H1 (cell line): ENCODE measurements at regions not wholly inside any gene's neighbourhood (a gene's known extent, or its start where the extent isn't known, plus 50 kb on each side); places are given as distances from the start of the nearest gene placed in this dataset.

ENCODE experiments used
- CTCF ChIA-PET: fragments of 300-600 bp; sonication (Branson Sonifier 250); formaldehyde crosslinking; loops from one replicate; lab custom pipeline; 2021; ENCODE audit not compliant: partially characterized antibody; lab: Charles Lee
- POLR2A ChIA-PET: fragments of 300-600 bp; sonication (Branson Sonifier 250); formaldehyde crosslinking; loops from one replicate; lab custom pipeline; 2021; ENCODE audit warnings: inconsistent platforms; ENCODE audit not compliant: partially characterized antibody; lab: Charles Lee
- DNase-seq, 2 experiments: peaks; one replicate each; pipeline versions ENCODE4 v3.0.0 to v3.0.0-alpha.2; 2010 to 2022; ENCODE audit warnings: low spot score in 2 of 2, low read depth in 1 of 2, mixed read lengths in 1 of 2
- FAIRE-seq: peaks from 2 replicates; lab custom pipeline; 2011; peaks lifted over from hg19 to GRCh38; lab: Jason Lieb, UNC
- H2AFZ ChIP-seq: 2 replicates; pipeline ENCODE4 v1.8.1; 2012; ENCODE audit warnings: low read length, inconsistent platforms
- H2AK5ac ChIP-seq: 2 replicates; pipeline ENCODE4 v1.6.1; 2013; ENCODE audit warnings: low read depth, low read length
- H2BK120ac ChIP-seq: replicated peaks from 2 replicates; pipeline ENCODE3; 2013; ENCODE audit warnings: low read depth, low read length, inconsistent platforms
- H2BK12ac ChIP-seq: 2 replicates; pipeline ENCODE4 v1.6.1; 2013; ENCODE audit warnings: low read depth, low read length
- H2BK15ac ChIP-seq: 2 replicates; pipeline ENCODE4 v1.6.1; 2013; ENCODE audit warnings: low read length
- H2BK20ac ChIP-seq: 2 replicates; pipeline ENCODE4 v1.6.1; 2013; ENCODE audit warnings: low read length
- H2BK5ac ChIP-seq: 2 replicates; pipeline ENCODE4 v1.6.1; 2013; ENCODE audit warnings: low read depth, low read length
- H3K14ac ChIP-seq: 2 replicates; pipeline ENCODE4 v1.6.1; 2013; ENCODE audit warnings: inconsistent platforms; ENCODE audit not compliant: insufficient read length
- H3K18ac ChIP-seq: 2 replicates; pipeline ENCODE4 v1.6.1; 2013; ENCODE audit warnings: low read length; ENCODE audit errors: extremely low read depth
- H3K23ac ChIP-seq: 2 replicates; pipeline ENCODE4 v1.6.1; 2013; ENCODE audit warnings: inconsistent platforms; ENCODE audit not compliant: insufficient read length
- H3K23me2 ChIP-seq: 2 replicates; pipeline ENCODE4 v1.6.1; 2013; ENCODE audit warnings: low read depth, low read length
- H3K27ac ChIP-seq: 2 replicates; pipeline ENCODE4 v1.6.1; 2011; ENCODE audit warnings: low read depth, low read length, inconsistent platforms
- H3K27me3 ChIP-seq, 4 experiments: replicated peaks in 1 of 4; 1 replicate in 1 of 4; 2 replicates in 3 of 4; pipeline versions ENCODE4 v1.6.1 to v1.8.1; 2011 to 2013; ENCODE audit warnings: low read length in 3 of 4, mild to moderate bottlenecking in 3 of 4, inconsistent platforms in 2 of 4, mixed read lengths in 2 of 4, moderate library complexity in 1 of 4; ENCODE audit not compliant: control insufficient read depth in 3 of 4, insufficient read depth in 3 of 4; ENCODE audit errors: extremely low read depth in 1 of 4
- H3K36me3 ChIP-seq, 4 experiments: 2 replicates each; pipeline versions ENCODE4 v1.6.1 to v1.8.1; 2011 to 2013; ENCODE audit warnings: mild to moderate bottlenecking in 4 of 4, low read length in 3 of 4, moderate library complexity in 2 of 4, control low read depth in 1 of 4, inconsistent platforms in 1 of 4; ENCODE audit not compliant: insufficient read depth in 4 of 4, control insufficient read depth in 2 of 4
- H3K4ac ChIP-seq: replicated peaks from 2 replicates; pipeline ENCODE3; 2013; ENCODE audit warnings: low read length, low read depth, mixed read lengths, inconsistent platforms; ENCODE audit not compliant: insufficient read length
- H3K4me1 ChIP-seq, 4 experiments: replicated peaks in 1 of 4; 1 replicate in 1 of 4; 2 replicates in 3 of 4; pipeline versions ENCODE4 v1.6.1 to v1.8.1; 2011 to 2013; ENCODE audit warnings: low read length in 3 of 4, inconsistent platforms in 2 of 4, mixed read lengths in 1 of 4; ENCODE audit not compliant: insufficient read depth in 4 of 4, control insufficient read depth in 3 of 4
- H3K4me2 ChIP-seq, 2 experiments: 2 replicates each; pipeline versions ENCODE4 v1.6.1 to v1.8.1; 2011 to 2013; ENCODE audit warnings: low read depth in 2 of 2, low read length in 2 of 2, control low read depth in 1 of 2, inconsistent platforms in 1 of 2, mild to moderate bottlenecking in 1 of 2; ENCODE audit not compliant: insufficient read depth in 1 of 2
- H3K4me3 ChIP-seq, 4 experiments: fragments of 200-600, 300-600 bp in 1 of 4; sonication (generic), shearing (Covaris generic), sonication (Bioruptor Twin) in 1 of 4; 2 replicates each; pipeline versions ENCODE4 v1.5.1 to v1.8.1; 2011 to 2016; ENCODE audit warnings: low read length in 4 of 4, low read depth in 3 of 4, control low read depth in 2 of 4, inconsistent platforms in 2 of 4, mild to moderate bottlenecking in 2 of 4, mixed read lengths in 1 of 4, moderate library complexity in 1 of 4; ENCODE audit not compliant: insufficient read depth in 2 of 4; ENCODE audit errors: extremely low read depth in 1 of 4
- H3K56ac ChIP-seq: replicated peaks from 2 replicates; pipeline ENCODE3; 2013; ENCODE audit warnings: low read depth, mild to moderate bottlenecking, mixed read lengths, low read length, inconsistent platforms; ENCODE audit not compliant: insufficient read length
- H3K79me1 ChIP-seq: 2 replicates; pipeline ENCODE4 v1.6.1; 2013; ENCODE audit warnings: low read depth, low read length, control low read depth
- H3K79me2 ChIP-seq, 2 experiments: 2 replicates each; pipeline versions ENCODE4 v1.6.1 to v1.8.1; 2012 to 2013; ENCODE audit warnings: low read length in 2 of 2, mild to moderate bottlenecking in 2 of 2, inconsistent platforms in 1 of 2; ENCODE audit not compliant: insufficient read depth in 2 of 2, control insufficient read depth in 1 of 2
- H3K9ac ChIP-seq, 4 experiments: replicated peaks in 1 of 4; 1 replicate in 1 of 4; 2 replicates in 3 of 4; pipeline versions ENCODE4 v1.6.1 to v1.8.1; 2011 to 2013; ENCODE audit warnings: low read depth in 3 of 4, low read length in 3 of 4, control low read depth in 2 of 4, mild to moderate bottlenecking in 2 of 4, moderate library complexity in 2 of 4, inconsistent platforms in 1 of 4; ENCODE audit errors: extremely low read depth in 1 of 4
- H3K9me3 ChIP-seq, 2 experiments: 2 replicates each; pipeline versions ENCODE4 v1.6.1 to v1.8.1; 2012 to 2013; ENCODE audit warnings: mild to moderate bottlenecking in 2 of 2, moderate library complexity in 2 of 2, control low read depth in 1 of 2, inconsistent platforms in 1 of 2, low read depth in 1 of 2, low read length in 1 of 2, mixed read lengths in 1 of 2; ENCODE audit not compliant: insufficient read depth in 2 of 2
- H4K20me1 ChIP-seq, 2 experiments: replicated peaks in 1 of 2; 2 replicates each; pipeline versions ENCODE3 to v1.8.1; 2011 to 2013; ENCODE audit warnings: inconsistent platforms in 2 of 2, low read length in 2 of 2, mild to moderate bottlenecking in 1 of 2; ENCODE audit not compliant: insufficient read depth in 2 of 2, control insufficient read depth in 1 of 2
- H4K5ac ChIP-seq: 2 replicates; pipeline ENCODE4 v1.6.1; 2013; ENCODE audit warnings: low read length, low read depth, mixed read lengths, inconsistent platforms; ENCODE audit not compliant: insufficient read length
- H4K8ac ChIP-seq: 2 replicates; pipeline ENCODE4 v1.8.0; 2013; ENCODE audit warnings: mild to moderate bottlenecking, moderate library complexity, low read length, inconsistent platforms; ENCODE audit not compliant: insufficient read depth; ENCODE audit errors: extremely low read depth
- H4K91ac ChIP-seq: replicated peaks from 2 replicates; pipeline ENCODE3; 2013; ENCODE audit warnings: low read length, mixed read lengths, inconsistent platforms; ENCODE audit not compliant: insufficient read length
- CEBPB ChIP-seq: IDR thresholded peaks from 2 replicates; pipeline ENCODE4 v1.6.1; 2012; ENCODE audit warnings: low read depth, low read length
- CTBP2 ChIP-seq: IDR thresholded peaks from 2 replicates; pipeline ENCODE4 v1.7.0; 2011; ENCODE audit warnings: borderline replicate concordance, mild to moderate bottlenecking, moderate library complexity, mixed read lengths, low read length; ENCODE audit not compliant: insufficient read depth, insufficient read length

DNA sequence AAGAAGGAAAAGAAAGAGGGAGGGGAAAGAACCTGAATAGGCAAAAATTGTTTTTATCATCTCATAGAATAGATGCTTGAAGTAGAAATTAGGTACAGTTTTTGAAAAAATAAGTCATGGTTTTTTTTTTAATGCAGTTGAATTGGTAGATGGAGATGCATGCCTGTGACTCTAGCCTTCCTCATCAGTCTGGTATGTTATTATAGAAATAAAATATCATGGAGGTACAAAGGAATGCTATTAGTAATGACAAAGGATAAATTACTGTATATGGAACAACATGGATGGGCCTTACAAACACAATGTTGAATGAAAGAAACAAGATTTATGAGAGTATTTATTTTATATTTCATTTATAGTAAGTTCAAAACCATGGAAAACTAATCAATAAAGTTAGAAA, 162.4 kb upstream of the GALNT15 start:
- H2BK120ac ChIP-seq: no peak overlapping the region
- H3K4me2 ChIP-seq: no peak overlapping the region
- H3K4me3 ChIP-seq: no peak overlapping the region
- H2AFZ ChIP-seq: no peak overlapping the region
- H3K14ac ChIP-seq: no peak overlapping the region
- no peak overlapping the region for H3K4ac ChIP-seq
- DNase-seq: no peak
- H2BK5ac ChIP-seq: no peak overlapping the region
- no peaks in the 10 kb centered on the region for H3K27me3 ChIP-seq
- no peak overlapping the region for H2BK20ac ChIP-seq
- POLR2A ChIA-PET: no interaction called here
- H4K20me1 ChIP-seq: no peaks in the 10 kb centered on the region
- H4K5ac ChIP-seq: no peak overlapping the region
- H3K56ac ChIP-seq: no peak overlapping the region
- no peak overlapping the region for H3K23ac ChIP-seq
- H3K36me3 ChIP-seq: no peaks in the 10 kb centered on the region
- H2AK5ac ChIP-seq: no peak overlapping the region
- H3K9me3 ChIP-seq: peaks cover 9 to 12% of the 10 kb centered on the region in 2 experiments; a peak in 2 of 4 replicates
- H2BK15ac ChIP-seq: no peak overlapping the region
- H3K23me2 ChIP-seq: no peaks in the 10 kb centered on the region
- H3K79me2 ChIP-seq: no peaks in the 10 kb centered on the region
- no peaks in the 10 kb centered on the region for H3K79me1 ChIP-seq
- H3K27ac ChIP-seq: no peak overlapping the region
- TF ChIP-seq CTBP2 (no peak), CEBPB (no peak)
- TF ChIP-seq, all 59 proteins: peak for 0
- no peak for FAIRE-seq
- no peak overlapping the region for H3K18ac ChIP-seq
- CTCF ChIA-PET: no interaction called here
- no peak overlapping the region for H2BK12ac ChIP-seq
- no peak overlapping the region for H3K9ac ChIP-seq
- H3K4me1 ChIP-seq: no peaks in the 10 kb centered on the region; a peak in 1 of 7 replicates
- H4K8ac ChIP-seq: no peak overlapping the region
- no peak overlapping the region for H4K91ac ChIP-seq
